ENCODE measurements at regions not wholly inside any gene's neighbourhood (a gene's known extent, or its start where the extent isn't known, plus 50 kb on each side); places are given as distances from the start of the nearest gene placed in this dataset.
A peak's percentile ranks its signal among the peaks of the same experiment; 100 is the strongest.
"Not testable (repeated sequence)": the region's sequence is repeated elsewhere in the genome, so short reads cannot be mapped to it uniquely, and the experiment has no call there.

GRCh38 chr2:67318031-67318430 is 79.1 kb upstream of the ETAA1 start:
- no peak for DNase-seq

GRCh38 chr2:67318563-67318962 is 78.6 kb upstream of the ETAA1 start:
- no peak for DNase-seq

GRCh38 chr2:67318993-67319481 is 78.1 kb upstream of the ETAA1 start:
- no peak for DNase-seq

GRCh38 chr2:67320861-67321587 is 76.1 kb upstream of the ETAA1 start:
- DNase-seq = no peak

GRCh38 chr2:67321588-67321903 is 75.6 kb upstream of the ETAA1 start:
- no peak for DNase-seq

- DNase-seq = peak; percentile 9
Measured at GRCh38 chr2:67322353-67323001, 74.7 kb upstream of the ETAA1 start.

GRCh38 chr2:67323209-67323991 is 73.7 kb upstream of the ETAA1 start:
- DNase-seq = no peak

DNA sequence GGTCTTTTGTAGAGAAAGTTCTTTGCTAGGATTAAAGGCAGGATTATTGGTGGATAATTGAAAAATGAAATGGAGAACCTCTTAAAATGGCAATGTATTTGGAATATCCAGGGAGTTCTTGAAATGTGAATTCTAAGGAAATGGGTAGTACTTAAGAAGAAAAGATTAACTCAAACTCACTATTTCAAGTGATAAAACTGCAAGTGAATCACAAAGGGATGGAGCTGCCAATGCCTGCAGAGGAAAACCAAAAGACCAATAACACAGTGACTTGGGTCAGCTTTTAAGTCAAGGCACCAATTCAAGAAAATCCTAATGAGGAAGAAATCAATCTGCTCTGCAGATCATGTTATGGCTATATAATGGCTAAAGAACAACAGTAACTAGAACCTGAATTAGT is 67.6 kb upstream of the ETAA1 start:
- DNase-seq = no peak

GRCh38 chr2:67329951-67330350 is 67.2 kb upstream of the ETAA1 start:
- DNase-seq = no peak

- not testable (repeated sequence) for DNase-seq
Measured at GRCh38 chr2:67331419-67332086, 65.6 kb upstream of the ETAA1 start.

DNA sequence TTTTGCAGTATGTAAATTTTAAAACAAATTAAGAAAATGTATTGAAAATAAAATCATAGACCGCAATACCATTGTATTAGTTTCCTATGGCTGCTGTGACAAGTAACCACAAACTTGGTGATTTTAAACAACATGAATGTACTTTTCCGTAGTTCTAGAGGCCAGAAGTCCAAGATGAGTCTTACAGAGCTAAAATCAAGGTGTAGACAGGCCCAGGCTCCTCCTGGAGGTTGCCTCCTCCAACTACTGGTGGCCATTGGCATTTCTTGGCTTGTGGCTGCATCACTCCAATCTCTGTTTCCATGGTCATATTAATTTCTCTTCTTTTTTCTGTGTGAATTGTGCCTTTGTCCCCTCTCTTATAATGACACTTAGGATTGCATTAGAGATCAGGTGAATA is 59.2 kb upstream of the ETAA1 start:
- no peak for DNase-seq

DNA sequence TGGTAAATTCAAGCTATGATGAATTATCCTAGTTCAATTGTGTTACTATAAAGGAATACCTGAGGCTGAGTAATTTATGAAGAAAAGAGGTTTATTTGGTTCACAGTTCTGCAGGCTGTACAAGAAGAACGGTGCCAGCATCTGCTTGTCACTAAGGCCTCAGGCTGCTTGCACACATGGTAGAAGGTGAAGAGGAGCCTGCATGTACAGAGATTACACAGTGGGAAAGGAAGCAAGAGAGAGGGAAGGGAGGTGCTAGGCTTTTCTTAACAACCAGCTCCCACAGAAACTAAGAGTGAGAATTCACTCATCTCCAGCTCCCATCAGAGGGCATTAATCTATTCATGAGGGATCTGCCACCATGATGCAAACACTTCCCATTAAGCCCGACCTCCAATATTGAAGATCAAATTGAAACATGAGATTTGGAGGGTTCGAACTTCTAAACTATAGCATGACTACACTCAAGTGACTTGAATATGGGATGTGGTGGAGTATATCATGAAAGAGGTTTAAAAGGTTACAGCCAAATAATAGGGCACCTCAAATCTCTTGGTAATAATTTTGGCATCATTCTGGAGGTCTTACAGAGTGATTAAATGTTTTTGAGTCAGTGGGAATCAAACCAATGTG is 58.4 kb upstream of the ETAA1 start:
- no peak for DNase-seq

DNA sequence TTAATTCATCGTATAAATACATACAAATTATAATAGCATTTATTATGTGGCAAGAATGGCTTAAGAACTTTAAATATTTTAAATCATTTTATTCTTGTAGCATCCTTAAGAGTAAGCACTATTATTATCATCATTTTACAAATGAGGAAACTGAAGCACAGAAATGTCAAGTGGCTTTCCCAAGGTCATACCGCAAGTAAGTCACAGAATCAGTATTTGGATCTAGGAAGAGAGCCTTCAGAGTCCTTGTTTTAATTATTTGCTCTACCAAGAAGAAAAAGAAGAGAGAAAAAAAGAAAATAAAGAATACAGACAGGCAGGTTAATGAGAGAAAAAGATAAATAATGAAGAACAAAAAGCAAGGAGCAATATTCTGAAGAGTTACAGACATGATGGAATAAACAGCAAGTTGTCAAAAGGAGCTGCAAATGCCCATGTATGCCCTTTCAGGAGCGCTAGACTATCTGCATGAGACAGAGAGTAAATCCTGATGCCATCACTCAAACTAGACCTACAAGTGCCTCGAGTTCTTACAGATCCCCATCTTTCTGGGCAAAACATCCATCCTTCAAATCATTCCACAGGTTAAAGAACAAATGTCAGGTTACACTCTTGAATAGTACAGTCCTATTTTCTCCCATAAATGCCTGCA is 57.8 kb upstream of the ETAA1 start:
- no peak for DNase-seq

- DNase-seq = no peak
Measured at GRCh38 chr2:67340133-67341011, 56.8 kb upstream of the ETAA1 start.

DNA sequence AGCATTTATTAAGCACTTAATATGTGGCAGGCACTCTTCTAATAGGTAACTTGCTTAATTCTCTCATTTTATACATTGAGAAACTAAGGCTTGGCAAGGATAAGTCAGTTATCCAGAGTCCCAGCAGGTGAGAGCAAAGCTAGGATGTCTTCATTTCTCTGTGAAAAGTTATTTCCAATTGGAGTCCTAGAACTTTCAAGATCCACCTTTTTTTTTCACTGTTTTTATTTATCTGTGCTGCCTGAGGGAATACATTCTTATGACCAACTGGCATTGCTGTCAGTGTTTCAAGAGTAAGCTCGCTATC is 56.2 kb upstream of the ETAA1 start:
- DNase-seq = no peak

GRCh38 chr2:67341336-67341735 is 55.8 kb upstream of the ETAA1 start:
- no peak for DNase-seq

DNA sequence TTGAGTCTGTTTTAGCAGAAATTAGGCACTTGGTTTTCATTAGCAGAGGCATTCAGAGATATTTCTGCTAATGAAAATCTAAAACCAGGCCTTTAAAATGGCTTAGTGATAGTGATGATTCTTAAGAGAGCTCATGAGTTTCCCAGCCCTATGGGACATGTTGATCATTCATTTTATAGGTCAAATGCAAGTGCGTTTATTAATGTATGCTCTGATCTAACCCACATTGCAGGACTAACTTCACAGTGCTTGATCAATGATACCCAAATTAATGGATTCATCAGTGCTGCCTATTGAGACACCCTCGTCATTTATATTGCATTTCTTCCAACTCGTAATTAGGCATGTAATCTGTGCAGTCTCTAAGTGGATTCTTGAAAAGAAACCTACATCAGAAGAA is 54.7 kb upstream of the ETAA1 start:
- DNase-seq = no peak

DNA sequence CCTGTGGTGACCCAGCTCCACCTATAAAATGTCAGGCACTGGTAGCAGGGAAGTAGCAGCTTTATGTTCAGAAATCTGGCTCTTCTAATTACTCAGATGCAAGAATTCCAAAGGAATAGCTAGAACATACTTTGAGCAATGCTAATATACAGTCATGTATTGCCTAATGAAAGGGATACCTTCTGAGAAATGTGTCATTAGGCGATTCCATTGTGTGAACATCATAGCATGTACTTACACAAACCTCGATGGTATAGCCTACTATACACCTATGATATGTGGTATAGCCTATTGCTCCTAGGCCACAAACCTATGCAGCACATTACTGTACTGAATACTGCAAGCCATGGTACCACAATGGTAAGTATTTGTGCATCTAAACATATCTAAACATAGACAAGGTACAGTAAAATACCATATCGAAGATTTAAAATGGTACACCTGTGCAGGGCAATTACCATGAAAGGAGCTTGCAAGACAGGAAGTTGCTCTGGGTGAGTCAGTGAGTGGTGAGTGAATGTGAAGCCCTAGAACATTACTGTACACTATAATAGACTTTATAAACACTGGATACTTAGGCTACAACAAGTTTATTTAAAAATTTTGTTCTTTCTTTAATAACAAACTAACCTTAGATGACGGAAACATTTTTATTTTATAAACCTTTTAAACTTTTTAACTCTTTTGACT is 50.3 kb upstream of the ETAA1 start:
- DNase-seq = no peak
